GM13976 (cell line): ENCODE measurements at regions not wholly inside any gene's neighbourhood (a gene's known extent, or its start where the extent isn't known, plus 50 kb on each side); places are given as distances from the start of the nearest gene placed in this dataset.

Experiments used
- DNase-seq: peaks from one replicate; pipeline ENCODE4 v3.0.0; 2012; ENCODE audit warnings: low spot score
- CTCF ChIP-seq: IDR thresholded peaks from 2 replicates; pipeline ENCODE4 v1.5.1; 2012; ENCODE audit warnings: borderline replicate concordance, mild to moderate bottlenecking; ENCODE audit not compliant: insufficient read depth; ENCODE audit errors: extremely low read depth, missing control alignments, control extremely low read depth
- in situ Hi-C: fragments of 300-500 bp; cut with MboI; formaldehyde crosslinking; loops from one replicate; pipeline ENCODE4 v1.12.0; 2022; ENCODE audit warnings: low sequenced_read_pairs, mixed read lengths, inconsistent platforms; ENCODE audit not compliant: unreplicated experiment

GRCh38 chr11:128187377-128187776 lies 400.0 kb downstream of the ETS1 start:
- DNase-seq: no peak
- TF ChIP-seq CTCF: no peak
- in situ Hi-C loops: no loop called here

DNA sequence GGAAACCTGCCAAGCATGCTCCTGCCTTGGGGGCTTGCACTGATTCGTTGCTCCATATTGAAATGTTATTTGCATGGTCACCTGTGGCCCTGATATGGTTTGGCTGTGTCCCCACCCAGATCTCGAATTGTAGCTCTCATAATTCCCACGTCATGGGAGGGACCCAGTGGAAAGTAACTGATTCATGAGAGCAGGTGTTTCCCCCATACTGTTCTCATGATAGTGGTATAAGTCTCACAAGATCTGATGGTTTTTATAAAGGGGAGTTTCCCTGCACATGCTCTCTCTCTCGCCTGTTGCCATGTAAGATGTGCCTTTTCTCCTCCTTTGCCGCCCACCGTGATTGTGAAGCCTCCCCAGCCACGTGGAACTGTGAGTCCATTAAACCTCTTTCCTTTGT lies 402.4 kb downstream of the ETS1 start:
- no peak for TF ChIP-seq CTCF
- in situ Hi-C loops: no loop called here
- DNase-seq: no peak

DNA sequence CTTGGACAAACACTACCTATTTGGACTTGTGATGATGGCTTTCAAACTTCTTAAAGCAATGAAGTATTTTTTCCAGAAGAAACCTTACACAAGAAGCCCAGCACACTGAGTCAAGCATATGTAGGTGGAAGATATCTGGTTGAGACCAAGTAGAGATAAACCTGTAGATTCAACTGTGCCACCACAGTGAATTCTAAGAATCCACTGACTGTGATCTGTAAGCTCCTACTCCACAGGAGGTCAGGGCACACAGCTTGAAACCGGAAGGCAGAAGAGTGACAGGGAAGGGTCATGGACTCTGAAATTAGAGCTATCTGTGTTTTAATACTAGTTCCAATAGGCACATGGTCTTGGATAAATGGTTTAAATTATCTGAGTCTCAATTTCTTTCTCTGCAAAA lies 404.5 kb downstream of the ETS1 start:
- in situ Hi-C loops: no loop called here
- DNase-seq: no peak
- no peak for TF ChIP-seq CTCF

GRCh38 chr11:128181984-128182383 lies 405.4 kb downstream of the ETS1 start:
- DNase-seq: no peak
- no peak for TF ChIP-seq CTCF
- in situ Hi-C loops: no loop called here

GRCh38 chr11:128181088-128181480 lies 406.3 kb downstream of the ETS1 start:
- no peak for TF ChIP-seq CTCF
- in situ Hi-C loops: no loop called here
- DNase-seq: no peak

DNA sequence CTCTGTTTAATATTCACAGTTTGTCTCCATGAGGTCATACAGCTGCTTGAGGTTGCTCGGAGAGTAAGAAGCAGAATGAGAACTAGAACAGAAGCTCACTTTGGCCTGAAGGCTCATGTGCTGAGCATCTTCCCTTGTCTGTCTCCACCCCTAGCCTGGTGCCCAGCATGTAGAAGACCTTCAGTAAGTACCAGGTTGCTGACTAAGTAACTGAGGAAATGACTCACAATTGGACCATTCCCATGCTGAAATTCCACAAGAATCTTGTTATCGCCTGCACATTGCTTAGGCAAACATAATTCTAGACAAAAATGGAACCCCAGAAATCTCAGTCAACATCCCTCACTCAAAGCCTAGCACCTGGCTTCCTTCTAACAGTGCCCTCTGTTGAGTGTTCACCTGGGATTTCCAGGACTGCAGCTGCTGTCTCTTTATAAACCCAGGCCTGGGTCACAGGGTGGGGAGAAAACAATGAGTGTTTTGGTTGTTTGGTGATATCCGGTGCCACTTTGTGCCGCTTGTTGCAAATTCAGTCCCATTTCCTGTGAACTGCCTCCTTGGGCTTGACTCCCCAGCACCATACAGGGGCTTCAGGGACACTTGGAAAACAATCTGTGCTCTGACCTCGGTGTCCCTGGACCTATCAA lies 406.8 kb downstream of the ETS1 start:
- in situ Hi-C loops: no loop called here
- TF ChIP-seq CTCF: no peak
- DNase-seq: no peak
